GM19023 (cell line): ENCODE measurements at regions not wholly inside any gene's neighbourhood (a gene's known extent, or its start where the extent isn't known, plus 50 kb on each side); places are given as distances from the start of the nearest gene placed in this dataset.
"Not testable (repeated sequence)": the region's sequence is repeated elsewhere in the genome, so short reads cannot be mapped to it uniquely, and the experiment has no call there.

ENCODE experiments used
- ATAC-seq: cut with Tn5 transposase; IDR thresholded peaks from one replicate; pipeline ENCODE4 v1.9.1; 2021; ENCODE audit warnings: mild to moderate bottlenecking, moderate library complexity; ENCODE audit not compliant: unreplicated experiment

DNA sequence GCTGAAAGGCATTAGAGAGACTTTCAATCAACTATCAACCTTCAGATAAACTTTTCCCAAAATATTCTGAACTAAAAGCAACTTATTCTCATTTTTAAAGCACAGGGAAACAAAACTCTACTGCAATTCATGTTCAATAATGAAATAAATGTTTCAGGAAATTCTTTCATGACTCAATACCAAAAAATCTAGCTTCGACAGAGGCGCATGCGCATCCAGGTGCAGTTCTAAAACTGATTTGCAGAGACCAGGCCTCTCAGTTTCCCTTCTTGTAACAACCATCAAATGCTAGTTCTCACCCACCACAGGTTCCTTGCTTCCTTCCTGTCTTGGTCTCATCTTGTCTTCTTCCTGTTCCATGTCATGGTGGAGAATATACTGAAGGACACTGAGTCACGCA lies 55.3 kb upstream of the NRBF2 start:
- no peak for ATAC-seq

DNA sequence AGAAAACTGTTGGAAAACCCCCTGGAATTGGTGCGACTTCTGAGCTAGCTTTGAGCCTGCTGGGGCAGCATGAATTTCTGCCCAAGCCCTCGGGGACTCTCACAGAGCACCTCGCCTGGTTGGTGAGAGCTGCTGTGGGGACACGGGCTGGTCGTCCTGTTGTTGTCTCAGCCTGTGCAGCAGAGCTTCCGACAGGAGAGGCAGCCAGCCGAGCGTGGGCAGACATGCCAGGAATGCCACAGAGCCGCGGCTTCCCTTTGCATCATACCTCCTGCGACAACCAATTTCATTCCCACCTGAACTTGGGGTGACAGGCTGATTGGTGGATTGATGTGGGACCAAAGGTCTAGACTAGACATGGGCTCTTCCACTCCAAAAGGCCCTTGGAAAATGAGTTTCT lies 60.2 kb upstream of the NRBF2 start:
- no peak for ATAC-seq

DNA sequence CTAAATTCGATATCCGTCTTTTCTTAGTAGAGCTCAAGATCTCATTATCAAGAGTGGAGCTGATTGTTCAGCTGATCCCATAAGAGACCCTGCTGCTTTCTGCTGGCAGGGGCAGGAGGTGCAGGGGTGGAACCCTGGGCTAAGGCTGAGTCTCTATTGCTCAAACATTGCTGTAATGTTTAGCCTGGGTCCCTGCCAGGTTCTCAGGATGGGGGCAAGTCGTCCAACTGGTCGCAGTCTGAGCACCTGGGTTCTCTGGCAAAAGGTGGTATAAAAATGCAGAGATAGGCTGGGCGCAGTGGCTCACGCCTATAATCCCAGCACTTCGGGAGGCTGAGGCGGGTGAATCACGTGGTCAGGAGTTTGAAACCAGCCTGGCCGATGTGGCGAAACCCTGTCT lies 62.0 kb upstream of the NRBF2 start:
- ATAC-seq, result no peak

GRCh38 chr10:63069318-63069717 lies 63.8 kb upstream of the NRBF2 start:
- ATAC-seq, result no peak

DNA sequence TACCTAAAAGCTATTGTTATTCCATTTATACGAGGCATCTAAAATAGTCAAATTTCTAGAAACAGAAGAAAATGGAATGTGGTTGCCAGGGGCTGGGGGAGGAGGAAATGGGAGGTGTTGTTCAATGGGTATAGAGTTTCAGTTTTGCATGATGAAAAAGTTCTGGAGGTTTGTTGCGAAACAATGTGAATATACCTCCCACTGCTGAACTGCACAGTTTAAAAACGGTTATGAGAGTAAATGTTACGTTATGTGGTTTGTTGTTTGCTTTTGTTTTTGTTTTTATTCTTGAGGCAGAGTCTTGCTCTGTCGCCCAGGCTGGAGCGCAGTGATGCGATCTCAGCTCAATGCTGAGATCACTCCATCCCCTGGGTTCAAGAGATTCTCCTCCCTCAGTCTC lies 64.9 kb upstream of the NRBF2 start:
- ATAC-seq, result no peak

- no peak for ATAC-seq
Observed at GRCh38 chr10:63066606-63067005, 66.5 kb upstream of the NRBF2 start.

GRCh38 chr10:63064706-63065105 lies 68.4 kb upstream of the NRBF2 start:
- ATAC-seq, result no peak

- no peak for ATAC-seq
Observed at GRCh38 chr10:63058236-63058635, 74.9 kb upstream of the NRBF2 start.

- no peak for ATAC-seq
Observed at GRCh38 chr10:63057509-63057908, 75.6 kb upstream of the NRBF2 start.

- no peak for ATAC-seq
Observed at GRCh38 chr10:63055705-63056104, 77.4 kb upstream of the NRBF2 start.

DNA sequence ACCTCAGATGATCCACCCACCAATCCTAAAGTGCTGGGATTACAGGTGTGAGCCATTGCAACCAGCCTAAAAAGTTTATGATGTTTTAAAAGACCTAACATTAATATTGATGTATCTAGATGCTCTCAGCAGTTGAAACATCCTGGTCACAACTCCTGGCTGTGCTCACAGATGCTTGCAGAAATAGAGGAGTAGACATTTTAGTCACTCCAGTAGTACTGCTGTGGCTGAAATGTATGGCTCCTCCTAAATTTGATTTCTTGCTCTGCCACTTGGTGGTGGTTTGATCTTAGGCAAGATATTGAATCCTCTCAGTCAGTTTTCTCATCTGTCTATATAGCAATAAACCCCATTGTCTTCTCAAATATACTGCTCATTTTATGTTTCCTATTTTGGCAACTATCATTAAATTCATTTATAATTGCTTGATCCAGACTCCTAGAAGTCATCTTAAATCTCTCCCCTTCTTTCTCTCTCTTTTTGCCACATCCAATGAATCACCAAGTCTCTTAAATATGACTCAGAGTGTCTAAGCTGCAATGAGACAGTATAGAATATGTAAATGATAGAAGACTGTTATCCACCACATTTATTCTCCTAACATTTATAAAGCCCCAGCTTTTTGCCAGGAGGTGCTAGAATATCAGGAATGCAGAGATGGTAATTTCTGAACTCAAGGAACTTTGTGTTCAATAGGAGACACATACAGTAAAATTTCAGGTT lies 78.1 kb upstream of the NRBF2 start:
- ATAC-seq, result no peak

DNA sequence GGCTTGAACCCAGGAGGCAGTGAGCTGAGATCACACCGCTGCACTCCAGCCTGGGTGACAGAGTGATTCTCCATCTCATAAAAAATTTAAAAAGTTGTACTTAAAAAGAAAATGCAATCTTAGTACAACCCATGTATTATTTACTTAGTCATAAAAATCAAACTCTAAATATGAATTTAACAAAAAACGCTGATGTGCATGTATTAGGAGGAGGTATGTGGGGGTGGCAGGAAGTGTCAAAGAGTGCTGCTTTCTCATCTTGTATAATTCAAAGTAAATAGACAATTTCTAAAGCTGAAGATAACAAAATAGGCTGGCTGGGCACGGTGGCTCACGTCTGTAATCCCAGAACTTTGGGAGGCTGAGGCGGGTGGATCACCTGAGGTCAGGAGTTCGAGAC lies 81.0 kb upstream of the NRBF2 start:
- ATAC-seq, result no peak

DNA sequence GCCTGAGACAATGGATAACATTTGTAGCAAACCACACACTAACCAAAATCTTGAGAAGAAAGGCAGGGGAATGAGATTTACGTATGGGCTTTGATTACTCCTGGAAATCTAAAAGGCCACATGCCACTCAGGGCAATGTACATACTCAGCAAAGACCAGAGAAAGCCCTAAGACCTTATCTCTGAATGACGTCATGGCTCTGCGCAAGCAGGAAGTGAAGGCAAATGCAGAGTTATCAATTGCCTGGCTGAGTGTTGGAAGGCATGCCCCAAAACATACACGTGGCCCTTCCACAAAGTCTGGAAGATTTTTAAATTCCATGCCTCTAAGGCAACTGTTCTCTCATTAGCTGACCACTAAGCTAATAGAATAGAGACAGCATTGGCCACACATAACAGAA lies 90.9 kb upstream of the NRBF2 start:
- no peak for ATAC-seq

DNA sequence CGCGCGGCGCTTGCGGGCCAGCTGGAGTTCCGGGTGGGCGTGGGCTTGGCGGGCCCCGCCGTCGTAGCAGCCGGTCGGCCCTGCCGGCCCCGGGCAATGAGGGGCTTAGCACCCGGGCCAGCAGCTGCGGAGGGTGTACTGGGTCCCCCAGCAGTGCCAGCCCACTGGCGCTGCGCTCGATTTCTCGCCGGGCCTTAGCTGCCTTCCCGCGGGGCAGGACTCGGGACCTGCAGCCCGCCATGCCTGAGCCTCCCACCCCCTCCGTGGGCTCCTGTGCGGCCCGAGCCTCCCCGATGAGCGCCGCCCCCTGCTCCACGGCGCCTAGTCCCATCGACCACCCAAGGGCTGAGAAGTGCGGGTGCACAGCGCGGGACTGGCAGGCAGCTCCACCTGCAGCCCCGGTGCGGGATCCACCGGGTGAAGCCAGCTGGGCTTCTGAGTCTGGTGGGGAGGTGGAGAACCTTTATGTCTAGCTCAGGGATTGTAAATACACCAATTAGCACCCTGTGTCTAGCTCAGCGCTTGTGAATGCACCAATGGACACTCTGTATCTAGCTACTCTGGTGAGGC lies 99.4 kb upstream of the NRBF2 start:
- ATAC-seq, result not testable (repeated sequence)

- ATAC-seq, result no peak
Observed at GRCh38 chr10:63030536-63030935, 102.6 kb upstream of the NRBF2 start.

- ATAC-seq, result no peak
Observed at GRCh38 chr10:63027531-63027930, 105.6 kb upstream of the NRBF2 start.

DNA sequence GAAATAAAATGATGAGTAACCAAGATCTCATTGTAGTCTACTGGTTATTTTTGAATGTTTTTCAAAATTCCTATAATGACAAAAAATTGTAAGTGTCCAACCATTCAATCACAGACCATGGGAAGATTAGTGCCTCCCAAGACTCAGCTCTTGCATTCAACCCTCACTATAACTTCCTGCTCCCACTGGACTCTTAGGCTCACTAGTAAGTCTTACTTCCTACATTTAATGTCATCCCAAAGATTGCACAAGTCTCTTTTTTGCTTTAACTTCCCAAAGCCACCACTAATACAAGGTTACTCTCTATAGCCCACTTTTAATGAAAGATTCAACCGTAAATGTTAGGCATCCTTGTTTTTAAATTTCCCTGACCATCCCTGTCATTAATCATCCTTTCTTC lies 111.9 kb upstream of the NRBF2 start:
- no peak for ATAC-seq

GRCh38 chr10:63013755-63014154 lies 119.4 kb upstream of the NRBF2 start:
- no peak for ATAC-seq

DNA sequence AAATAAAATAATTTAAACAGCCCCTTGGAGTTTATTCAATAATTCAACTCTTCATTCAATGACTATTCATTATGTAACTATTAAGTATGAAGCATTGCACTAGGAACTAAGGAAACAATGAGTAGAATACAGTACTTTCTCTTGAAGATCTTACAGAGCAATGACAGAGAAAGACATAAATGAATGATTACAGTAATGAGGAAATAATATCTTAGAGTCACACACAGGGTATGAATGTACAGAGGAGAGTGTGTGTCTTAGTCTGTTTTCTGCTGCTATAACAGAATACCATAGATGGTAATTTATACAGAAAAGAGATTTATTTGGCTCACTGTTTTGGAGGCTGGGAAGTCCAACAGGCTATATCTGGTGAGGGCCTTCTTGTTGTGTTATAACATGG lies 120.5 kb upstream of the NRBF2 start:
- ATAC-seq, result no peak

GRCh38 chr10:63010203-63010602 lies 122.9 kb upstream of the NRBF2 start:
- ATAC-seq, result no peak

DNA sequence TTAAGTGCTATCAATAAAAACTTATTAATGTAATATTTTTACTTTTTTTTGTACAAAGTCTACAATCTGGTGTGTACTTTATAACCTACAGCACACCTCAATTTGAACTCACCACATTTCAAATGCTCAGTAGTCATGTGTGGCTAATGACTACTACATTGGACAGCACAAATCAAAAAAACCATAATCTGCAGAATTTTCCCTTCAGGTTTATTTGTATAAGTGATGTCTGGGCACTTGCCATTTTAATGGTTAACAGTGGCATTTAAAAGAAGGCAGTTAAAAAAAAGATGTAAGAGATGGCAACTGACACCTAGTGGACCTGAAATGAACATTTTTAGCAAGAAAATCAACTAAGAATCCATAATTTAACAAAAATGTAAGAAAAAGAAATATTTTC lies 124.6 kb upstream of the NRBF2 start:
- no peak for ATAC-seq

GRCh38 chr10:63007112-63007511 lies 126.0 kb upstream of the NRBF2 start:
- no peak for ATAC-seq

DNA sequence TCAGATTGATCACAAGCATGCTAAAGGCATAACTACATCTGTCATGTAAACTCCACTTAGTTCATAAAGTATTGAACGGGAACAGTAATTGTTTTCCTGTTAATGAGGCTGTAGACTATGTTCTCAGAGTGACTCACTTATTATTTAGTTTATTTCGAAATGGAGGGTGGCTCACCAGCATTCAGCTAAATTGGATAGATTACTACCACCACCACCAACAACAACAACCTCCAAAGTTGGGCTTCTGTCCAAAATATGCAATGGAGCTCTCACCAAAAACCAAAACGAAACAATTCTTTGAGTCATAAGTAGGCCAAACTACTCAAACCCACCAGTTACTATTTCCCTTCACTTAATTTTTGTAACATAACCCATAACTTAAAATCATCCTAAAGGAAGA lies 127.9 kb upstream of the NRBF2 start:
- no peak for ATAC-seq
